ENCODE measurements at regions not wholly inside any gene's neighbourhood (a gene's known extent, or its start where the extent isn't known, plus 50 kb on each side); places are given as distances from the start of the nearest gene placed in this dataset.

DNA sequence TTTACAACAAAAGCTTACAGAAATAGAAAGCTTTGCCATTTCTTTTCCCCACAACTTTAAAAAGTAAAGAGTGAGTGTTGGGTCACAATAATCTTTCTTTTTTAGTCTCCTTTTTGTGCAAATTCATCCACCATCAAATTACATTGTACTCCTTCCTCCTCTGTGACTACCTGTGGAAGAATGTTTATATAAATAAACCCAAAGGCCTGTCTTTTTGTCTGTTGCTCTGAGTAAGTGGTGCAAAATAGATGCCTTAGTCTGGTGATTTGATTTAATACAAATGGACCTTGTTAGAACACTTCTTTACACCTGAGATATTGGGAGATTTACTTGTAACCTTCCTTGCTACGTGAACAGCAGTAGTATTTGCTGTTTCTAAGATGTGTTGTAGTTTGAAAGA is 53.5 kb upstream of the TAF11L2 start:
- H3K9me3 ChIP-seq: no peaks in the 10 kb centered on the region
- no peaks in the 10 kb centered on the region for H3K27me3 ChIP-seq
- intact Hi-C loops (cut with DNase I): no loop called here
- no peaks in the 10 kb centered on the region for H3K36me3 ChIP-seq
- no peak overlapping the region for H3K4me3 ChIP-seq
- TF ChIP-seq, protein P1, sequence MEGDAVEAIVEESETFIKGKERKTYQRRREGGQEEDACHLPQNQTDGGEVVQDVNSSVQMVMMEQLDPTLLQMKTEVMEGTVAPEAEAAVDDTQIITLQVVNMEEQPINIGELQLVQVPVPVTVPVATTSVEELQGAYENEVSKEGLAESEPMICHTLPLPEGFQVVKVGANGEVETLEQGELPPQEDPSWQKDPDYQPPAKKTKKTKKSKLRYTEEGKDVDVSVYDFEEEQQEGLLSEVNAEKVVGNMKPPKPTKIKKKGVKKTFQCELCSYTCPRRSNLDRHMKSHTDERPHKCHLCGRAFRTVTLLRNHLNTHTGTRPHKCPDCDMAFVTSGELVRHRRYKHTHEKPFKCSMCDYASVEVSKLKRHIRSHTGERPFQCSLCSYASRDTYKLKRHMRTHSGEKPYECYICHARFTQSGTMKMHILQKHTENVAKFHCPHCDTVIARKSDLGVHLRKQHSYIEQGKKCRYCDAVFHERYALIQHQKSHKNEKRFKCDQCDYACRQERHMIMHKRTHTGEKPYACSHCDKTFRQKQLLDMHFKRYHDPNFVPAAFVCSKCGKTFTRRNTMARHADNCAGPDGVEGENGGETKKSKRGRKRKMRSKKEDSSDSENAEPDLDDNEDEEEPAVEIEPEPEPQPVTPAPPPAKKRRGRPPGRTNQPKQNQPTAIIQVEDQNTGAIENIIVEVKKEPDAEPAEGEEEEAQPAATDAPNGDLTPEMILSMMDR (IDR thresholded peaks at IDR 0.05): no peak
- TF ChIP-seq POLR2A (IDR thresholded peaks at IDR 0.05): no peak
- H3K27ac ChIP-seq: no peak overlapping the region
- no peaks in the 10 kb centered on the region for H3K4me1 ChIP-seq
- DNase-seq: no peak
- WGBS, 2 donors: 62 to 71% methylated on average over 1 of the region's 1 CpG

DNA sequence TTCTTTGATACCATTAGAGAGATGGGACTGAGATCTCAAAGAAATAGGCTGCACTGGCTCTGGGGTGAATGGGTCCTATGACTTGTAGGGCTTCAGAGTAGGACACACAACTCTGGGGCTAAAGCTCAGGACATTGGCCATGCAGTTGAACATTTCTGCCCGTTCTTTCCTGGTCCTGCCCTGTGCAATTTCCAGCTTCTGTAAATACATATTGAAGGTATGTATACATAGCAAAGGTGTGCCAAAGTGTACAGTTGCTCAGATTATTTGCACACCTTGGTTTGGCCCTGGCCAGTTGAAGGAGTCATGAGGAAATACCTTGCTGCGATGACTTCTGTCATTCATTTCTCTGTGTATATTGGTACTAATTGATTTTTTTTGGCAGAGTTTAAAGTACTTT is 52.8 kb upstream of the TAF11L2 start:
- TF ChIP-seq, protein P1 (IDR thresholded peaks at IDR 0.05): no peak
- TF ChIP-seq POLR2A (IDR thresholded peaks at IDR 0.05): no peak
- H3K4me1 ChIP-seq: no peaks in the 10 kb centered on the region
- H3K27me3 ChIP-seq: no peaks in the 10 kb centered on the region
- H3K36me3 ChIP-seq: no peaks in the 10 kb centered on the region
- 76 to 90% methylated on average over 2 of the region's 2 CpGs for WGBS, 2 donors
- no peak overlapping the region for H3K4me3 ChIP-seq
- no peaks in the 10 kb centered on the region for H3K9me3 ChIP-seq
- intact Hi-C loops (cut with DNase I): no loop called here
- H3K27ac ChIP-seq: no peak overlapping the region
- no peak for DNase-seq
